Mammary epithelial cell (primary cell): ENCODE measurements at regions not wholly inside any gene's neighbourhood (a gene's known extent, or its start where the extent isn't known, plus 50 kb on each side); places are given as distances from the start of the nearest gene placed in this dataset.

Experiments used
- EZH2 ChIP-seq: IDR thresholded peaks from 2 replicates; pipeline ENCODE4 v1.6.1; 2012; ENCODE audit warnings: low read length, inconsistent platforms, borderline replicate concordance
- TF ChIP-seq, protein P1 (sequence below), 2 donors: IDR thresholded peaks in 1 of 2; conservative IDR thresholded peaks in 1 of 2; 2 replicates each; pipeline ENCODE4 v1.5.1; 2011 to 2012; ENCODE audit warnings: inconsistent platforms in 2 of 2, low read length in 2 of 2, mild to moderate bottlenecking in 2 of 2, control low read depth in 1 of 2, low read depth in 1 of 2; ENCODE audit not compliant: insufficient read depth in 1 of 2; ENCODE audit errors: extremely low read depth in 1 of 2

GRCh38 chr4:181599134-181599533 is 644.1 kb upstream of the TENM3 start:
- TF ChIP-seq, protein P1, sequence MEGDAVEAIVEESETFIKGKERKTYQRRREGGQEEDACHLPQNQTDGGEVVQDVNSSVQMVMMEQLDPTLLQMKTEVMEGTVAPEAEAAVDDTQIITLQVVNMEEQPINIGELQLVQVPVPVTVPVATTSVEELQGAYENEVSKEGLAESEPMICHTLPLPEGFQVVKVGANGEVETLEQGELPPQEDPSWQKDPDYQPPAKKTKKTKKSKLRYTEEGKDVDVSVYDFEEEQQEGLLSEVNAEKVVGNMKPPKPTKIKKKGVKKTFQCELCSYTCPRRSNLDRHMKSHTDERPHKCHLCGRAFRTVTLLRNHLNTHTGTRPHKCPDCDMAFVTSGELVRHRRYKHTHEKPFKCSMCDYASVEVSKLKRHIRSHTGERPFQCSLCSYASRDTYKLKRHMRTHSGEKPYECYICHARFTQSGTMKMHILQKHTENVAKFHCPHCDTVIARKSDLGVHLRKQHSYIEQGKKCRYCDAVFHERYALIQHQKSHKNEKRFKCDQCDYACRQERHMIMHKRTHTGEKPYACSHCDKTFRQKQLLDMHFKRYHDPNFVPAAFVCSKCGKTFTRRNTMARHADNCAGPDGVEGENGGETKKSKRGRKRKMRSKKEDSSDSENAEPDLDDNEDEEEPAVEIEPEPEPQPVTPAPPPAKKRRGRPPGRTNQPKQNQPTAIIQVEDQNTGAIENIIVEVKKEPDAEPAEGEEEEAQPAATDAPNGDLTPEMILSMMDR (conservative IDR thresholded peaks at IDR 0.05 in 1 of 2, IDR thresholded peaks at IDR 0.05 in 1 of 2; ENCODE audit: extremely low read depth in 1 of 2, insufficient read depth in 1 of 2, low read depth in 1 of 2, low read length in 2 of 2) = no peak
- no peak for TF ChIP-seq EZH2
